ENCODE measurements at regions not wholly inside any gene's neighbourhood (a gene's known extent, or its start where the extent isn't known, plus 50 kb on each side); places are given as distances from the start of the nearest gene placed in this dataset.

GRCh38 chr7:26515314-26515842 is 223.7 kb downstream of the SNX10 start:
- DNase-seq (ENCODE audit: low spot score, unreplicated experiment) = no peak
- no peaks in the 10 kb centered on the region for H3K9me3 Mint-ChIP-seq (ENCODE audit: low read depth)
- no peak overlapping the region for H3K27ac Mint-ChIP-seq
- no peak for TF ChIP-seq CTCF (IDR thresholded peaks at IDR 0.05; ENCODE audit: unreplicated experiment)
- H3K36me3 Mint-ChIP-seq (ENCODE audit: insufficient read depth) = no peaks in the 10 kb centered on the region
- peaks cover 8% of the 10 kb centered on the region for H3K27me3 Mint-ChIP-seq
- H3K4me3 Mint-ChIP-seq (ENCODE audit: low read depth) = no peak overlapping the region
- peaks cover 8% of the 10 kb centered on the region for H3K4me1 Mint-ChIP-seq (ENCODE audit: low read depth)

- peaks cover 8% of the 10 kb centered on the region for H3K27me3 Mint-ChIP-seq
- no peak overlapping the region for H3K27ac Mint-ChIP-seq
- DNase-seq (ENCODE audit: low spot score, unreplicated experiment) = no peak
- H3K9me3 Mint-ChIP-seq (ENCODE audit: low read depth) = no peaks in the 10 kb centered on the region
- H3K4me3 Mint-ChIP-seq (ENCODE audit: low read depth) = no peak overlapping the region
- peaks cover 2% of the 10 kb centered on the region for H3K4me1 Mint-ChIP-seq (ENCODE audit: low read depth)
- TF ChIP-seq CTCF (IDR thresholded peaks at IDR 0.05; ENCODE audit: unreplicated experiment) = no peak
- H3K36me3 Mint-ChIP-seq (ENCODE audit: insufficient read depth) = no peaks in the 10 kb centered on the region
These were observed 228.8 kb downstream of the SNX10 start for GRCh38 chr7:26520483-26520882.

GRCh38 chr7:26522633-26523032 is 231.0 kb downstream of the SNX10 start:
- Mint-ChIP-seq H3K36me3 (ENCODE audit: insufficient read depth) (no peaks in the 10 kb centered on the region), H3K4me1 (ENCODE audit: low read depth) (peaks cover 8% of the 10 kb centered on the region), H3K27me3 (peaks cover 3% of the 10 kb centered on the region), H3K4me3 (ENCODE audit: low read depth) (no peak overlapping the region), H3K9me3 (ENCODE audit: low read depth) (no peaks in the 10 kb centered on the region), H3K27ac (no peak overlapping the region)
- TF ChIP-seq CTCF (IDR thresholded peaks at IDR 0.05; ENCODE audit: unreplicated experiment) = no peak
- no peak for DNase-seq (ENCODE audit: low spot score, unreplicated experiment)

GRCh38 chr7:26525398-26526264 is 234.0 kb downstream of the SNX10 start:
- Mint-ChIP-seq H3K27me3 (no peaks in the 10 kb centered on the region), H3K9me3 (ENCODE audit: low read depth) (no peaks in the 10 kb centered on the region), H3K4me1 (ENCODE audit: low read depth) (peaks cover 8% of the 10 kb centered on the region), H3K27ac (no peak overlapping the region), H3K36me3 (ENCODE audit: insufficient read depth) (no peaks in the 10 kb centered on the region), H3K4me3 (ENCODE audit: low read depth) (no peak overlapping the region)
- TF ChIP-seq CTCF (IDR thresholded peaks at IDR 0.05; ENCODE audit: unreplicated experiment) = no peak
- no peak for DNase-seq (ENCODE audit: low spot score, unreplicated experiment)

GRCh38 chr7:26526265-26526587 is 234.6 kb downstream of the SNX10 start:
- Mint-ChIP-seq H3K27ac (no peak overlapping the region), H3K36me3 (ENCODE audit: insufficient read depth) (no peaks in the 10 kb centered on the region), H3K9me3 (ENCODE audit: low read depth) (no peaks in the 10 kb centered on the region), H3K4me1 (ENCODE audit: low read depth) (peaks cover 8% of the 10 kb centered on the region), H3K4me3 (ENCODE audit: low read depth) (no peak overlapping the region), H3K27me3 (no peaks in the 10 kb centered on the region)
- no peak for TF ChIP-seq CTCF (IDR thresholded peaks at IDR 0.05; ENCODE audit: unreplicated experiment)
- DNase-seq (ENCODE audit: low spot score, unreplicated experiment) = no peak

All from progenitor cell of endocrine pancreas (in vitro differentiated cells).